NB4 (cell line): ENCODE measurements at regions not wholly inside any gene's neighbourhood (a gene's known extent, or its start where the extent isn't known, plus 50 kb on each side); places are given as distances from the start of the nearest gene placed in this dataset.

Experiments
- CTCF ChIP-seq: IDR thresholded peaks from one replicate; pipeline ENCODE4 v1.5.1; 2012; ENCODE audit warnings: low read depth, low read length
- MYC ChIP-seq: IDR thresholded peaks from 2 replicates; pipeline ENCODE4 v1.6.1; 2011; ENCODE audit warnings: low read depth, low read length
- POLR2A ChIP-seq: IDR thresholded peaks from 2 replicates; pipeline ENCODE4 v1.6.1; 2011; ENCODE audit warnings: mild to moderate bottlenecking; ENCODE audit not compliant: insufficient read length; ENCODE audit errors: extremely low read depth
- TF ChIP-seq, protein P1 (sequence below): IDR thresholded peaks from 2 replicates; pipeline ENCODE4 v1.6.1; 2011; ENCODE audit warnings: low read depth, low read length

- TF ChIP-seq CTCF (no peak), POLR2A (no peak), MYC (no peak)
- TF ChIP-seq, protein P1, sequence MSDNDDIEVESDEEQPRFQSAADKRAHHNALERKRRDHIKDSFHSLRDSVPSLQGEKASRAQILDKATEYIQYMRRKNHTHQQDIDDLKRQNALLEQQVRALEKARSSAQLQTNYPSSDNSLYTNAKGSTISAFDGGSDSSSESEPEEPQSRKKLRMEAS = no peak
Observed at GRCh38 chr13:64867856-64868255, 2362.3 kb downstream of the PCDH9 start.
